HepG2 (cell line): ENCODE measurements at regions not wholly inside any gene's neighbourhood (a gene's known extent, or its start where the extent isn't known, plus 50 kb on each side); places are given as distances from the start of the nearest gene placed in this dataset.

Experiments
- ATAC-seq: fragments of 200-7000 bp; cut with Tn5 transposase; 3 replicates; pipeline ENCODE4 v1.9.1; 2020; ENCODE audit warnings: mild to moderate bottlenecking, moderate library complexity
- BruUV-seq: library from RNA; stranded (reverse); fragments of 400-500 nt; replicated peaks from 2 replicates; lab custom pipeline; 2021; lab: Mats Ljungman, UMichigan
- CTCF ChIA-PET: fragments of 300-600 bp; formaldehyde crosslinking; extraction: SDS; loops from one replicate; lab custom pipeline; 2021; ENCODE audit warnings: low total read pairs, inconsistent platforms, low intra/inter-chr PET ratio; lab: Yijun Ruan, JAX
- POLR2A ChIA-PET: fragments of 350-600 bp; sonication (Branson Sonifier 250); formaldehyde crosslinking; loops from one replicate; lab custom pipeline; 2020; ENCODE audit warnings: antibody characterized with exemption, inconsistent platforms; lab: Yijun Ruan, JAX
- DNase-seq: peaks from one replicate; pipeline ENCODE4 v3.0.0-alpha.2; 2015; ENCODE audit warnings: low spot score
- FAIRE-seq: peaks from 3 replicates; lab custom pipeline; 2011; peaks lifted over from hg19 to GRCh38; lab: Jason Lieb, UNC
- H2AFZ ChIP-seq: one replicate; pipeline ENCODE4 v1.6.1; 2011; ENCODE audit warnings: low read length, inconsistent platforms
- H3K27ac ChIP-seq: fragments of 300-600 bp; 3 replicates; pipeline ENCODE4 v1.8.0; 2011; ENCODE audit warnings: mixed run types, mild to moderate bottlenecking, mixed read lengths, low read length, inconsistent platforms; ENCODE audit not compliant: insufficient read depth; ENCODE audit errors: extremely low read length
- H3K27me3 ChIP-seq, 2 experiments: fragments of 200-600 bp in 1 of 2; 2 replicates in 1 of 2; 3 replicates in 1 of 2; pipeline versions ENCODE4 v1.6.0 to v1.8.0; 2011; ENCODE audit warnings: low read length in 2 of 2, mild to moderate bottlenecking in 2 of 2, moderate library complexity in 2 of 2, inconsistent platforms in 1 of 2; ENCODE audit not compliant: insufficient read depth in 2 of 2, control insufficient read depth in 1 of 2
- H3K36me3 ChIP-seq, 2 experiments: fragments of 200-600 bp in 1 of 2; replicated peaks in 1 of 2; 2 replicates in 1 of 2; 3 replicates in 1 of 2; pipeline versions ENCODE4 v1.5.1 to v1.8.0; 2011; ENCODE audit warnings: low read length in 2 of 2, inconsistent platforms in 1 of 2; ENCODE audit not compliant: insufficient read depth in 2 of 2, control insufficient read depth in 1 of 2
- H3K4me1 ChIP-seq: 2 replicates; pipeline ENCODE4 v1.5.1; 2012; ENCODE audit warnings: low read length, inconsistent platforms; ENCODE audit not compliant: insufficient read depth
- H3K4me2 ChIP-seq: 2 replicates; pipeline ENCODE4 v1.6.0; 2011; ENCODE audit warnings: low read depth, low read length, inconsistent platforms
- H3K4me3 ChIP-seq, 3 experiments: fragments of 200-600 bp in 1 of 3; sonication (generic), shearing (Covaris generic) in 1 of 3; replicated peaks in 1 of 3; 2 replicates each; pipeline ENCODE4 v1.5.1; 2011 to 2016; ENCODE audit warnings: low read length in 3 of 3, inconsistent platforms in 2 of 3, low read depth in 2 of 3, mild to moderate bottlenecking in 2 of 3, control low read depth in 1 of 3, mixed read lengths in 1 of 3; ENCODE audit not compliant: insufficient read depth in 1 of 3
- H3K79me2 ChIP-seq: one replicate; pipeline ENCODE4 v1.6.1; 2011; ENCODE audit warnings: low read length, inconsistent platforms; ENCODE audit not compliant: insufficient read depth
- H3K9ac ChIP-seq: 2 replicates; pipeline ENCODE4 v1.6.0; 2011; ENCODE audit warnings: mild to moderate bottlenecking, low read depth, low read length, inconsistent platforms; ENCODE audit not compliant: insufficient read depth
- H3K9me3 ChIP-seq: 2 replicates; pipeline ENCODE4 v1.5.1; 2012; ENCODE audit warnings: mild to moderate bottlenecking, low read length
- H4K20me1 ChIP-seq: 2 replicates; pipeline ENCODE4 v1.6.0; 2011; ENCODE audit warnings: inconsistent platforms, mild to moderate bottlenecking, low read length, moderate library complexity; ENCODE audit not compliant: insufficient read depth
- CBFB ChIP-seq: sonication (generic); formaldehyde crosslinking; IDR thresholded peaks from 2 replicates; pipeline ENCODE4 v1.4.0; 2020; ENCODE audit warnings: missing genetic modification reagents
- HNRNPUL1 ChIP-seq: fragments of 200-400 bp; formaldehyde crosslinking; IDR thresholded peaks from 2 replicates; pipeline ENCODE4 v1.6.1; 2017; ENCODE audit warnings: low read depth, mild to moderate bottlenecking, low read length, moderate library complexity
- MED13 ChIP-seq: sonication (generic); formaldehyde crosslinking; IDR thresholded peaks from 2 replicates; pipeline ENCODE4 v1.5.0; 2020; ENCODE audit warnings: missing genetic modification reagents
- MXD3 ChIP-seq: IDR thresholded peaks from 2 replicates; pipeline ENCODE4 v1.6.1; 2016; ENCODE audit warnings: mild to moderate bottlenecking, missing biosample characterization, missing genetic modification reagents
- NR0B2 ChIP-seq: sonication (generic); formaldehyde crosslinking; IDR thresholded peaks from 2 replicates; pipeline ENCODE4 v1.4.0; 2020; ENCODE audit warnings: mild to moderate bottlenecking, missing genetic modification reagents
- PHF8 ChIP-seq: sonication (generic); formaldehyde crosslinking; IDR thresholded peaks from 2 replicates; pipeline ENCODE4 v1.5.0; 2020; ENCODE audit warnings: missing genetic modification reagents
- SETDB1 ChIP-seq: sonication (generic); formaldehyde crosslinking; IDR thresholded peaks from 2 replicates; pipeline ENCODE4 v1.5.1; 2020; ENCODE audit warnings: missing genetic modification reagents, mild to moderate bottlenecking, borderline replicate concordance
- SMYD3 ChIP-seq: sonication (generic); formaldehyde crosslinking; IDR thresholded peaks from 2 replicates; pipeline ENCODE4 v1.8.1; 2023; ENCODE audit warnings: mild to moderate bottlenecking, missing genetic modification reagents
- SNRNP70 ChIP-seq: fragments of 200-400 bp; formaldehyde crosslinking; IDR thresholded peaks from 2 replicates; pipeline ENCODE4 v1.6.1; 2017; ENCODE audit warnings: mild to moderate bottlenecking, low read depth, low read length, moderate library complexity
- TRIM22 ChIP-seq: fragments of 450-650 bp; IDR thresholded peaks from 2 replicates; pipeline ENCODE4 v1.6.1; 2017
- ZBTB26 ChIP-seq: IDR thresholded peaks from 2 replicates; pipeline ENCODE4 v1.6.1; 2016; ENCODE audit warnings: missing compliant biosample characterization, missing genetic modification reagents, borderline replicate concordance
- ZNF280B ChIP-seq: sonication (generic); formaldehyde crosslinking; IDR thresholded peaks from 2 replicates; pipeline ENCODE4 v1.5.0; 2020; ENCODE audit warnings: missing genetic modification reagents, mild to moderate bottlenecking, borderline replicate concordance
- ZNF280D ChIP-seq: sonication (generic); formaldehyde crosslinking; IDR thresholded peaks from 2 replicates; pipeline ENCODE4 v1.5.1; 2020; ENCODE audit warnings: mild to moderate bottlenecking, missing genetic modification reagents
- ZNF543 ChIP-seq: sonication (generic); formaldehyde crosslinking; IDR thresholded peaks from 2 replicates; pipeline ENCODE4 v1.4.0; 2020; ENCODE audit warnings: mild to moderate bottlenecking, missing genetic modification reagents
- ZNF580 ChIP-seq: IDR thresholded peaks from 2 replicates; pipeline ENCODE4 v1.6.1; 2016; ENCODE audit warnings: low read depth, borderline replicate concordance
- ZNF776 ChIP-seq: sonication (generic); formaldehyde crosslinking; IDR thresholded peaks from 2 replicates; pipeline ENCODE4 v1.4.0; 2020; ENCODE audit warnings: mild to moderate bottlenecking, missing genetic modification reagents
- WGBS: methylation state at CpG from one replicate; pipeline ENCODE4 v1.1.6; 2017; ENCODE audit warnings: low lambda C conversion rate; 5-methylcytosine and 5-hydroxymethylcytosine counted together
- in situ Hi-C: cut with HindIII; loops from 2 replicates; pipeline ENCODE4 v1.10.0; 2017; ENCODE audit warnings: low pct_unique_long_range_greater_than_20kb; ENCODE audit not compliant: extremely low pct_ligation_motif_present
- intact Hi-C: fragments of 100-400 bp; cut with micrococcal nuclease; formaldehyde crosslinking; loops from one replicate; pipeline ENCODE4 v1.10.0; 2022; ENCODE audit not compliant: unreplicated experiment

GRCh38 chr7:32314761-32315160 lies 175.4 kb downstream of the LSM5 start:
- ATAC-seq (no peak), DNase-seq (no peak), FAIRE-seq (no peak)
- H3K79me2 ChIP-seq: no peaks in the 10 kb centered on the region
- no peak overlapping the region for H3K4me3 ChIP-seq
- H2AFZ ChIP-seq: no peak overlapping the region
- BruUV-seq: no TSS peak
- no peaks in the 10 kb centered on the region for H3K4me1 ChIP-seq
- ChIA-PET POLR2A (no interaction called here), CTCF (no interaction called here)
- H3K27me3 ChIP-seq: peaks cover 5 to 21% of the 10 kb centered on the region in 2 experiments; a peak in 3 of 5 replicates
- intact Hi-C loops: no loop called here
- H3K9me3 ChIP-seq: no peaks in the 10 kb centered on the region
- in situ Hi-C loops: no loop called here
- no peak overlapping the region for H3K27ac ChIP-seq
- H3K9ac ChIP-seq: no peak overlapping the region
- no peak overlapping the region for H3K4me2 ChIP-seq
- no peaks in the 10 kb centered on the region for H4K20me1 ChIP-seq
- 47% methylated on average over 2 of the region's 2 CpGs for WGBS
- no peaks in the 10 kb centered on the region for H3K36me3 ChIP-seq
- TF ChIP-seq ZBTB26 (CRISPR knock-in tag): no peak
- TF ChIP-seq SMYD3 (CRISPR knock-in tag): no peak
- no peak for TF ChIP-seq NR0B2 (CRISPR knock-in tag)
- TF ChIP-seq ZNF543 (CRISPR knock-in tag): no peak
- no peak for TF ChIP-seq SETDB1 (CRISPR knock-in tag)
- no peak for TF ChIP-seq SNRNP70
- TF ChIP-seq ZNF776 (CRISPR knock-in tag): no peak
- TF ChIP-seq MXD3: no peak
- no peak for TF ChIP-seq MED13 (CRISPR knock-in tag)
- TF ChIP-seq HNRNPUL1: no peak
- no peak for TF ChIP-seq PHF8 (CRISPR knock-in tag)
- no peak for TF ChIP-seq ZNF580
- TF ChIP-seq TRIM22: no peak
- no peak for TF ChIP-seq ZNF280B (CRISPR knock-in tag)
- TF ChIP-seq ZNF280D (CRISPR knock-in tag): no peak
- TF ChIP-seq CBFB: no peak
